GM21390 (cell line): ENCODE measurements at regions not wholly inside any gene's neighbourhood (a gene's known extent, or its start where the extent isn't known, plus 50 kb on each side); places are given as distances from the start of the nearest gene placed in this dataset.

ENCODE experiments used
- ATAC-seq: cut with Tn5 transposase; IDR thresholded peaks from one replicate; pipeline ENCODE4 v1.9.1; 2021; ENCODE audit not compliant: unreplicated experiment

DNA sequence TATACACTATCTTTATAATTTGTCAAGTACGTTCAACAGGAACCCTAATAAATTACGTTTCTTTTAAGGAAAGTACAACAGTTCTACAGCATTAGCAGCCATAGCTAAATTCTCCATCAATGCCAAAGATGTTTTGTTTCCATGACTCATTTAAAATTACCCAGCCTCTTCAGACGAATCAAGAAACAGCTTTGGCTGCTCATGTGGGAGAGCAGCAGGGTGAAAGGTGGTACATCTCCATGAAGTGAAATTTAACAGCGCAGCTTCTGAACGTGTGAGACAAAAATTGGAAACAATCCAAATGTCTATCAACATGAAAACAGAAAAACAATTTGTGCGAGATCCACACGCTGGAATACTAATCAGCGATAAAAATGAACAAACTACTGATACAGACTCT is 327.3 kb upstream of the CDH6 start:
- ATAC-seq, result no peak

DNA sequence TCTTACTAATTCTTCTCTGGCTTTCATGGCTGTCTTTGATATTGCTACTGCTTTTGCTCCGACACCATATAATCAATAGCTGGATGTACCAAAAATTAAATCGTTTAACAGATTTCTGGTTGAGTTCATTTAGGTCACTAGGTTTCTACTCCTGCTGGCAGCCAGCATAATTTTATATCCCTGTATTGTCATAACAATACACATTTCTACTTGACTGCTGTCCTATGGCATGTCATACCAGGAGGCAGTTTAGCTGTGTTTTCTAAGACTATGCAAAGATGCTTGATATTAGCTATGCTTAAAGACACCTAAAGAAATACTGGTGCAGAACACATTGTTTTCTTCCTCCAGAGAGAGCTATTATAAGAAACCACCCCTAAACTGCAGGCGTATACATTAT is 337.2 kb upstream of the CDH6 start:
- ATAC-seq, result no peak

DNA sequence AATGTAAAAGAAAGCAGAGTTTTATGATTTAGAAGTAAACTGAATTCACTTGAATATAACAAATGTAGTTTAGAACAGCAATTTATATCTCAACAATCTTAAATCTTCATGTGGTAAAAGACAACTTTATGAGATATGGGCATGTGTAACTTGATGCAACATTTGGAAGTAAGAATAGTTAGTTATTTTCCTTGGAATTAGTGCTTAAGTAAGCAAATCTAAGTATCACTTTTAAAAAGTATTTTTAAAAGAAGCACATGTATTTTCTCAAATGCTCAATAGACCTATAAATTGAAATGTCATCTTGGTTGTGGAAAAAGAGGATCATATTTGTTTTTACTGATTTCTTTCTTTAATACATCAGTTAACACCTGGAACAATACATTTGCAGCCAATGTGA is 340.3 kb upstream of the CDH6 start:
- no peak for ATAC-seq

DNA sequence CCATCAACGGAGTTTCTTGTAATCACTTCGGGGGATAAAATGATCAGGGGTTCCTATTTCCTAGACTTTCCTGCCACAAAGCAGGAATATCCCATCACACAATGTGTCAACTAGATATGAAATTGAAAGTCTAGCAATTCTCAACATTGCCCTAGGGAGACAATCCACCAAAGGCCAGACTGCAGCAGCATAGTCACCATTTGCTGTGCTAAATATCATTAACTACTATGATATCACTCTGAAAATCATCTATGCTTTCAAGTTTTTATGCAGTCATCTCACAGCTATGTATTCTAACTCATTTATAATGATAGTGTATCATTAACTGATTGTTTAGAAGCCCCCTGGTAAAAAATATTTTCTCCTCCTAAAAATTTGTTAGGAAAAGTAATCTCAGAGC is 342.6 kb upstream of the CDH6 start:
- ATAC-seq, result no peak

DNA sequence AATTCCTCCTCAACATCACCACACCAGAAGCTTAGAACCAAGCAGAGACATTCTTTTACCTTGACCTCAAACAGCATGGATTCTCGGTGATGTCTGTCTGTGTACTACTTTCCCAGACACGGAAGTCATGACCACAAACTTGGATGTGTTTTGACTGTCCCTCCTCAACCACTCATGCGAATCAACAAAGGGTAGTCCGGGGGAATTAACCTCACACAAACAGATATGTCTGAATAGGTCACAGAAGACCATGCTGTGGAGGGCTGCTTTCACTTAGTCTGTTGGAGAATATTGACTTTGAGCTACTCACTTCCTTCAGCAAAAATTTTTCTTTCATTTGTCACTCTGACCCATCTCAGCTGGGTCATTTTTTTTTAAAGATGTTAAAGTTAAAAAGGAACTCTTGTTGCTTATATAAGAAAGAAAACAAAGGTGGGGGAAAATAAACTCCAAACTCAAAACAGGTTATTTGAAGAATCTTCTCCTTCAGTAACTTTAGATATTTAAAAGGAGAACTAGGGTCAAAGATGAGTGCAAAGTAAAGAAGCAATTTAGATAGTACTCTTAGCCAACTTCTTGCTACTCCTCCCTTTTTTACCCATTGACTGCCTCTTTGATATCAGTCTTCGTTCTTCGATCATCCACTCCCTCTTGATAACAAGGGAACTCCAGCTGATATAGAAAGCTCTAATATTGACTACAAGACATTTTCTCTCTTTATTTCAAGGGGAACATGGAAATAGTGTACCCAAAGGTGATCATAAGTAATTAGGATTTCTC is 343.4 kb upstream of the CDH6 start:
- ATAC-seq, result no peak

DNA sequence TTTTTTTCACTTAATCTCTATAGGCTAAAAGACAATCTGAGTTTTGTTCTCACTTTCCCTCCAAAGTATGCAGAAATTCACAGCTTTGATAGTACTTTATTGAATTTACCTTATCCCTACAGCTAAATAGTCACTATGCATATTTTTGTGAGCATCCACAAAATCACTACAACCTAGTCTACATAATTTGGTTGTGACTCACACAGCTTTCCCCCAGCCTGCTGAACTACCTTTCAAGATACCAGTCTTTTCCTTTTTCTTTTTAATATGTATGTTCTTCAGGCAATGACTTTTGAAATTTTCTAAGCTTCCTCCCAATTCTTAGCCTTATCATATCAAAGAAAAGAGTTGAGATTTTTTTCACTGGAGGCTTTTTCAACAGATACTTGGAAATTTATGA is 347.3 kb upstream of the CDH6 start:
- no peak for ATAC-seq

DNA sequence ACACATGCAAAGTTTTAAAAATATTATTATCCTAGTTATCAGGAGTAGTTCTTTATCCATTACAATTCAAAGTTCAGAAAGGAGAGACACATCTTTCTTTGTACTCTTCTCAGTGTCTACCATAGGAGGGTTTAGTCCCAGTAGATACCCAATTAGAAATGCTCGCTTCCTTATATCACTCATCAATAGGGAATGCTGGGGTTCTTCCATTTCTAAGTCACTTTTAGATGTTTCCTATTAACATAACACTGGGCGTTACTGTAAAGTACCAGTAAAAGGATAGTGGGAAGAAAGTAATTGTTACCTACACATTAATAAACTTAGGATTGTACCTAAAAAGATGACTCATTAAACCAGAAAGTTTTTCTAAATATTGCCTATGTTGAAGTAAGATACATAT is 348.3 kb upstream of the CDH6 start:
- no peak for ATAC-seq

DNA sequence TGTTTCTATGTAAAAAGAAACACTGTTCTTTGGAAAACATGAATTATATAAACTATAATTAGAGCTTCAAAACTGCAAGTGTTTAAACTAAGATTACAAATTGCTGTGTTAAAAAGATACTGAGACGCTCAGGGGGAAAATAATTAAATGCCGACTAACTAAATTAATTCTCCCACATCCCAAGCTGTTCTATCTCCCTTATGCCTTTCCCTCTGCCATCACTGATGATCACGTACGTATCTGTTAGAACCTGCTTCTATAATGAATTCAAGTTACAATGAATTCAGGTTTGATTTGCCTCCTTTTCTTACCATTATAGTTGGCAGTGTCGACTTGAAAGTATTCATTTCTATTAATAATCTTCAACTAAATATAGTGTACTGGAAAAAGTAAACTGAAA is 349.9 kb upstream of the CDH6 start:
- ATAC-seq, result no peak

DNA sequence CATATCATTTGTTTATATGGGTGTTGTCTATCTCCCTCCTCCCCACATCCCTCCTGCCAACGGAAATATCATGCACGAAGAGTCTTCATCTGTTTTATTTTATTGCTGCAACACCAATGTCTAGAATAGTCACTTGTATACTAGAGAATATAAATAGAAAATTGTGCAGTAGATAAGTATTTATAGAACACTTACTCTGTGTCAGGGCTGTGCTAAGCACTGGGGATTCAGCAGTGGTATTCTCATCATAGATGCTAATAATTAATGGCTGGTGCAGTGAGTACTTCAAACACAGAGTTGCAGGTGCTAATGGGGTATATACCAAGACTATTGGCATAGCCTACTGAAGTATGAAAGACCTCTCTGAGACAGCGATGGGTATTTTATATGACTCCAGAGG is 353.5 kb upstream of the CDH6 start:
- no peak for ATAC-seq

DNA sequence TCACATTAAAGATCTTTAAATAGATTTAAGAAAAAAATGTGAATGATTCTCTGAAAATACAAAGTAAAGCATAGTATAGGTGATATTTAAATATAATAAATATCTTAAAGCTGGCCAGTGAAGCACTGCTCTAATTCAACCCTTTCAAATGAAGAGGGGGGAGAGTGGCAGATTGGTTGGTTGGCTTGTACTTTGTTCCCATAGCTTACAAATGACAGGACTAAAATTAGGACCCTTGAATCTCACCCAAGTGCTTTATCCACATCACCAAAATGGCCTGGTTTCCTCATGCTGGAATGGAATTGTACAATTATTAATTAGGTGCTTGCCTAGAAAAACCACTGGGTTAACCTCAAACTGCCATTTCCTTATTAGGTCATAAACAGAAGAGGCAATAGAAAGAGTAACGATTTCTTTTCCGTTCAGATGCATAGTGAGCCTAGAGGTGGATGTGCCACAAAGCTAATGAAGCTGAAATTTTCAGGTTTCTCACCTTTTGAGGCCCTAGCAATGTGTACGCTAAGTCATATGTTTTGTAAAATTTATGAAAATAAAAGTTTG is 354.5 kb upstream of the CDH6 start:
- no peak for ATAC-seq

DNA sequence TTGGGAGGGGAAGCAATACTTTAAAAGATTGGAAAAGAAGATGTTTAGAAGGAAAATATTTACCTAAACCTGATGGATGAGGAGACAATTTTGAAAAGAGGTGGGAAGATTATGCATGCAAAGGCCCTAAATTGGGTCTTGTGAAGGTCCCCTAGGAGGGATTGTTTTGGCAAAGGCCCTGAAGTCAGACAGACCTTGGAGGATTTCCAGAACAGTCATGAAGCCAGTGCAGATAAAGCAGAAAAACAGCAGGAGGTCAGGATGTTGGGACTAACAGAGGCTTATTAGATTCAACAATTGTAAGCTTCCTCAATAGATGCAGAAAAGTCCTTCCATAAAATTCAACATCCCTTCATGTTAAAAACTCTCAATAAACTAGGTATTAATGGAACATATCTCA is 361.0 kb upstream of the CDH6 start:
- ATAC-seq, result no peak

DNA sequence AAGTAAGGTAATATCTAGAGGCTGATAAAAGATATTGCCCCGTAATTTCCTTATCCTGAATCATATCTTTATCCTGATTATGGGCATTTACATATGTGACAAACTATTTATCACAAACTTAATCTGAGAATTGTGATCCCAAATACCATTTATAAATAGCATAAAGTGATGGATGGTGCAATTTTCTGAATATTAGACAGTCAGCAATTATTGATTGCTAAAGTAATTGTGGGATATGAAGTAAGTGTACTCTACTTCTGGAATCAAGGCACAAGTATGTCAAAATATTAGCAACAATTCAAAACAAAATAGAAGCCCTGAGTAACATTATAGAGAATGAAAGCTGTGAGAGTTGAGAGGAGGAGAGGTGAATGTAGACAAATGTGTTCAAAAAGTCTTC is 361.9 kb upstream of the CDH6 start:
- no peak for ATAC-seq

DNA sequence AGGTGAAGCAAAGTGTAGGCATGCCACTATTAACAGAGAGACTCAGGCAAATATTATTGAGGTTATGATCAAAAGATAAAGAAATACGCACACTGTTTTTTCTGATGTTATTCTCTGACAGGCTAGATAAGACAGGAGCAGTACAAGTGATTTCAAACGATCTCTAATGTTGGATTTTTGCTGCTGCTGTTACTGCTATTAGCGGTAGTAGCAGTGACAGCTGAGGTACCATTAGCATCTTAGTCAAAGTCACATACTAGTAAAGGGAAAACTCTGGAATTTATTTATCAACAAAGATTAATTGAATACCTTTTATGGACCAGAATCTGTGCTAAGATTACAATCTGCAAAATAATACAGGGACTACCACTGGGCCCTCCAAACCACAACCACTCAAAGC is 362.4 kb upstream of the CDH6 start:
- no peak for ATAC-seq

DNA sequence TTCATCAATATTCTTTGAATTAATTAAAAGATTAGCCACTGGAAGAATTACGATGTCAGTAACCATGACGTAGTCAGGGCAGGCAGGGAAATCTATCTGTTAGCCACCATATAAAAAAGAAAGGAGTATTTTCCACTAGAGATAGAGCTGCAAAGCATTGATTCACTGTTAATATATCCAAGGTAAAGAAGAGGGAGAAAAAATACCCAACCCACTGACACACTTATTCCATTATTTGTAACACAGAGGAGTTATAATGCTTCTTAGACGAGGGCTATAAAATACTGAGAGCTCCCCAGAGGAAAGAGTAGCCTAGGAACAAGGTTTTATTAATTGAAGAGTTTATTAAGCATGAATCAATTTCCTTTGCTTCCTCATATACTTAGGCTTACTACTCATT is 382.2 kb upstream of the CDH6 start:
- no peak for ATAC-seq

DNA sequence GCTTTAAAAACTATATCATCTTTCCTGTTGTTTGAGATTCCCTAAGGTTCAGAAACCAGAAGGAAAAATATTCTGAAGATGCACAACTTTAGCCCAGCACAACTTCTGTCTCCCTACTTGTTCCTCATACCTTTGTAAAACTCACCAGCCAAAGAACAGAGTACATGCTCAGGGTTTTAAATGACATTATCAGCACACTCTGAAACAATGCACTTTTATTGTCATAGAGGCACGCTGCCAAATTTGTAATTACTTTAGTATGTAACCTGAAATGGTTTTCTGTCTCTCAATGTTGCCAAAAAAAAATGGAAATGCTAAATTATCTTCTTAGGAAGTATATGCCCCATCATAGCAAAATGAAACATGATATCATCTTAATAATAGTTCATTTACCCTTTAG is 383.6 kb upstream of the CDH6 start:
- ATAC-seq, result no peak

DNA sequence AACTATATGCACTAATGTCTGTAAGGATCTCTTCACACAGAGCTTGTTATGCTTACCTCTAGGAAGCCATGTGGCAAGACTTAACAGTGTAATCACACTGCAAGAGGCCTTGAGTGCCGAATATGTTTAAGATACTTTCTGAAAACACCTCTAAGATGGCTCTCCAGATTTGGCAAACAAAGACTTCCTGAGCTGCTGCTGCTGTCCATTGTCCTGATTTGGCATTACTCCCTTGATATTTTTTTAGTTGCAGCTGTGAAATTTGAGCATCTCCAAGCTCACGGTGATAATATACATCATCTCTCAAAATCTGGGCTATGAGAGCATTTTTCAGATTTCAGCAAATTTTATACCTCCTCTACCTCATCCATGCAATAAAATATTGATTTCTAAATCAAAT is 384.5 kb upstream of the CDH6 start:
- no peak for ATAC-seq

DNA sequence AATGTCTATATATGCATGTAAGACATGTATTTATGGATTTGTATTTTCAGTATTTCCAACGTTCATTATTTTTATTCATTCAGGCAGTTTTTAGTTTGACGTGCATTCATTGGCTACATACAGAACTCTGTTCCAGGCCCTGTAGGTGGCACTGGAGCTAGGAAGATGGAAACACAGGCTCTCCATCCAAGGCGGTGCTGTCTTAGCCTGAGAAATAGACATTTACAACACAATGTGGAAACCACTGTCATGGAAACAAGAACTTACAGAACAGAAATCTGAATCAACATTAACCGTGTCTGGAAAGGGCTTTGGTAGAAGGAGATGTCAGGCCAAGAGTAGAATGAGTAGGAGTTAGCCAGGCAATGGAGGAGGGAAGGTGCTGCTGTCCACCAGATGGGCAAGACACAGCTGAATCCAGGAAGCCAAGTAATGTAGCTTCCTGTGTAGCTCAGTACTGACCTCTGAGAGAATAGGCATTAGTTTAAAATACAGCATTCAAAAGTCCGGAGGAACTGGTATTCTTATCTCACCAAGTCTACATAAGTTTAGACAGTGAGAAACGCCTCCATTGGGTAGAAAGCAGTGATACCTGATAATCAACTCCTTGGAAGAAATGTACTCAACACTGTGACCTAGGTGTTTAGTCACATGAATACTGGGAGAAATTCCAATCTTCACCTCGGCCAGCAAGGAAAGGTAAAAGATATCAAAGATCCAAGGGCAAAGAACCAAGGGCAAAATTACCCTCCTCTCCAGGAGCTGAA is 388.6 kb upstream of the CDH6 start:
- no peak for ATAC-seq

DNA sequence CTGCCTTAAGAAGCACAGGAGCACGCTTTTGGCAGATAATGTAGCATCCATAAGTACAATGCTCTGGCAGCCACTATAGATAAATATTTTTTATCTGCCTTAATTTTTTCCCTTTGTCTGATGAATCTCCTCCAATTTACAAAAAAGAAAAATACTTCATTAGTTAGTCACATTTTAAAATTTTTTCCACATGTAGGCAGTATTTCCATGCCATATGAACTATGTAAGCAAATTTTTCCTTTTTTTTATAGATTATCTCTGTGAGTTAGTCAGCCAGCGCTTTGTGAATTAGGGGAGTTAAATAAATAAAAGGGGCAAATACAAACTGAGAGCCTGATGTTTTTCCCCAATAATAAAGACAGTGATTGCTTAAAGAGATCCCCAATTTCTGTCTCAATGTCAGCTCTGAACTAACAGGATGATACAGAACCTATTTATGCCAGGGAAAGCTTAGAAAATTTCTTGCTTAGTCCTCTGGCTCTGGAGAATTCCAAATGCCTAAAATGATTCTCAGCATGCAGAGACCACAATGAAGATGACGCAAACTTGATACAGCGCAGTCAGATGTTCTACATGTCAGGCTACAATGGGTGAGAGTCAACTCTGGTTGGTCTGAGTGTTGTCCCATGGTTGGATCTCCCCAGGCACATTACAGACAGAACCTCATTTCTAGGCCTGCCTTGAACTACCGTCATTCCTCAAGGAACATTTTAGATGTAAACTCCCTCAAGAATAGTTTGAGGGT is 390.4 kb upstream of the CDH6 start:
- ATAC-seq, result no peak

DNA sequence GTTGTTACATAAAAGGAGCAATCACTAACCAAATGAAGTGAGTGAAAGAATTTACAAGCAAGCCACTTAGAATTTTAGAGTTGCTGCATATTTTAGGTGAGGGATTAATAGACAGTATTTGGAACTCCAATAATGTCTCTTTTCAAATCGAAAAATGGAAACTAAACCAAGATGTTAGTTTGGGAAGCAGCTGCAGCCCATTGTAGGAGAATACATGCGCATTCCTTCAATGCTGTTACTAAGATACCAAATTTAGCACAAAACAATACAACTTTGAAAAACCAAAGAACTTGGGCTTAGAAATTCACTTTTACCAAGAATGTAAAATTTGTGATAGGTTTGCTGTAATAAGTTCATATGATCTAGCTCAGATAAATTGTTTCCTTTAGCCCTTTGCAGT is 411.8 kb upstream of the CDH6 start:
- ATAC-seq, result no peak

DNA sequence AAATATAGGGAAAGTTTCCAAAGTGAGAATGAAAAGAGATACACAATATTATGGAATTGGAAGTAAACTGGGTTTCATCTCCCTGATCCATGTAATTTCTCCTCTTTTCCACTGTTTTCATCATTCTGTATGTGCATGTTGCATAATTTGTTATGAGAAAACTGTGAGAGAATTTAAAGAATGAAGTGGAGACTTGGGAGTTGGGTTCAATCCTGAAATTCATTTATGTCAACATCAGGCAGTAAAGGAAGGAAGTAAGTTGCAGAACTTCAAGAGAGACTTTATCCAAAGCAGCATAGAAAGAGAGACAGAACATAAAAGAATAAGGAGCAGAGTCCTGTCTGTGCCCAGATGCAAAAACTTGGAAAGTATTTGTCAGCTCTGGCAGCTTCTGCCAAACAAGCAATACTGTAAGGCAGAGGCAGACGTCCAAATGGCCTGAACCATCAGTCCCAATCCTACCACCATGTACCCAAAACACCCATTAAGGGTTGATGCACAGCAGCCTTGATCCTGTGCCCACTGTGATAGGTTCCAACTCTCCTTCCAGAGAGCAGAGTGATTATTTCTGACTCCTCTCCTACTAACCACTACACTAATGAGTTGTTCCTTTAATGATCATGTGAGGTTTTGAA is 425.3 kb upstream of the CDH6 start:
- no peak for ATAC-seq

DNA sequence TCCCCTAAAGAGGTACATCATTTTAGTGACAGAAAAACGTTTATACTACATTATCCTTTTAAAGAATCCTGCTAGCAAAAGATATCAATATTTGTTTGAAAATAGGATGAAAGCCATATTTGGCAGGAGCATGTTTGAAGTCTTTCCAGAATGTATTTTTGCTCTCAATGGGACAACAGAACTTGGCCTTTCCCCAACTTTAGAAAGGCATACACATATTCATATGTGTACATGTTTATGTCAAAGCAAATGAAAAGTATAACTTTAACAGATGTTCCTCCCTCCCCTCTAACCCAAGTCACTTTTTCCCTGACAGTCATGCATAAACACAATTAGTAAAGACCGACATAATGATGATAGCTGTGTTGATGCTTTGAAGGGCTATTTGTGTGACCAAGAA is 427.8 kb upstream of the CDH6 start:
- no peak for ATAC-seq
